Progenitor cell of endocrine pancreas (in vitro differentiated cells): ENCODE measurements at regions not wholly inside any gene's neighbourhood (a gene's known extent, or its start where the extent isn't known, plus 50 kb on each side); places are given as distances from the start of the nearest gene placed in this dataset.

ENCODE experiments used
- DNase-seq: peaks from one replicate; pipeline ENCODE4 v3.0.0; 2021; ENCODE audit warnings: low spot score; ENCODE audit not compliant: unreplicated experiment
- H3K27ac Mint-ChIP-seq: 2 replicates; pipeline ENCODE4 v1.8.0; 2021; ENCODE audit warnings: mild to moderate bottlenecking, moderate library complexity, mixed read lengths
- H3K27me3 Mint-ChIP-seq: 2 replicates; pipeline ENCODE4 v1.8.0; 2021; ENCODE audit warnings: mixed read lengths
- H3K36me3 Mint-ChIP-seq: 2 replicates; pipeline ENCODE4 v1.8.0; 2022; ENCODE audit warnings: mixed read lengths; ENCODE audit not compliant: insufficient read depth
- H3K4me1 Mint-ChIP-seq: 2 replicates; pipeline ENCODE4 v1.8.0; 2021; ENCODE audit warnings: low read depth, mixed read lengths
- H3K4me3 Mint-ChIP-seq: 2 replicates; pipeline ENCODE4 v1.8.0; 2021; ENCODE audit warnings: low read depth, mild to moderate bottlenecking, moderate library complexity, mixed read lengths
- H3K9me3 Mint-ChIP-seq: 2 replicates; pipeline ENCODE4 v1.8.0; 2021; ENCODE audit warnings: low read depth, mixed read lengths
- CTCF ChIP-seq: fragments of 200-600 bp; sonication (generic); IDR thresholded peaks from one replicate; pipeline ENCODE4 v1.5.0; 2021; ENCODE audit warnings: antibody characterized with exemption, mild to moderate bottlenecking; ENCODE audit not compliant: unreplicated experiment

GRCh38 chr3:43874290-43874689 is 183.6 kb downstream of the ABHD5 start:
- H3K4me1 Mint-ChIP-seq, result peaks cover 24% of the 10 kb centered on the region
- no peak overlapping the region for H3K4me3 Mint-ChIP-seq
- no peaks in the 10 kb centered on the region for H3K36me3 Mint-ChIP-seq
- DNase-seq, result no peak
- peaks cover 24% of the 10 kb centered on the region for H3K27me3 Mint-ChIP-seq
- H3K9me3 Mint-ChIP-seq, result no peaks in the 10 kb centered on the region
- TF ChIP-seq CTCF, result no peak
- no peak overlapping the region for H3K27ac Mint-ChIP-seq

GRCh38 chr3:43874731-43875130 is 184.0 kb downstream of the ABHD5 start:
- Mint-ChIP-seq H3K27me3 (peaks cover 24% of the 10 kb centered on the region), H3K4me1 (peaks cover 28% of the 10 kb centered on the region), H3K4me3 (no peak overlapping the region), H3K9me3 (no peaks in the 10 kb centered on the region), H3K36me3 (no peaks in the 10 kb centered on the region), H3K27ac (no peak overlapping the region)
- TF ChIP-seq CTCF, result no peak
- DNase-seq, result no peak

- no peak overlapping the region for H3K27ac Mint-ChIP-seq
Observed at GRCh38 chr3:43876648-43877047, 185.9 kb downstream of the ABHD5 start.

DNA sequence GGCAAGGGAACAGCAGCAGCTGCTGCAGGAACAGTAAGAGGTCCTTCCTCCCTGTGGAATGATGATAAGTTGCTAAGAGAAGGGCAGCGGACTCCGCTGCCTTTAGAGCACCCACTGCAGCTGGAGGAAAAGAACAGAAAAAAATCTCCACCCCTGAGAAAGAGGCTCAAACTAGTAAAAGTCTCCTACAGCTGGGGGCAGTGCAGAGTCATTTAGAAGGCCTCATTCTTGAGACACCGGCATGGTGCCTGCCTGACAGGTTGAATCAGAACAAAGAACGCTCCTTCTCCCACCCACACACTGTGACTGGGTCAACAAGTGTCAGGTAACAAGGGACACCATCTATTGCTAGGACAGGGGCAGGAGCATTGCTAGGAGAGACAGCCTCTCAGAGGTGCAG is 188.4 kb downstream of the ABHD5 start:
- peak; percentile 25 for DNase-seq
- Mint-ChIP-seq H3K4me1 (peaks cover 16% of the 10 kb centered on the region), H3K4me3 (no peak overlapping the region), H3K27ac (peak overlapping the region; percentile 33), H3K36me3 (no peaks in the 10 kb centered on the region), H3K27me3 (no peaks in the 10 kb centered on the region), H3K9me3 (no peaks in the 10 kb centered on the region)
- peak; percentile 56 for TF ChIP-seq CTCF

More at GRCh38 chr3:43876648-43877047, 185.9 kb downstream of the ABHD5 start:
- peaks cover 16% of the 10 kb centered on the region for H3K4me1 Mint-ChIP-seq
- H3K4me3 Mint-ChIP-seq, result no peak overlapping the region
- no peaks in the 10 kb centered on the region for H3K36me3 Mint-ChIP-seq
- peaks cover 9% of the 10 kb centered on the region for H3K27me3 Mint-ChIP-seq
- DNase-seq, result no peak
- H3K9me3 Mint-ChIP-seq, result no peaks in the 10 kb centered on the region
- no peak for TF ChIP-seq CTCF

- H3K4me3 Mint-ChIP-seq, result no peak overlapping the region
- H3K9me3 Mint-ChIP-seq, result no peaks in the 10 kb centered on the region
- no peaks in the 10 kb centered on the region for H3K36me3 Mint-ChIP-seq
- TF ChIP-seq CTCF, result no peak
- peaks cover 16% of the 10 kb centered on the region for H3K27me3 Mint-ChIP-seq
- no peak for DNase-seq
- peaks cover 16% of the 10 kb centered on the region for H3K4me1 Mint-ChIP-seq
- no peak overlapping the region for H3K27ac Mint-ChIP-seq
Observed at GRCh38 chr3:43882976-43883680, 192.4 kb downstream of the ABHD5 start.
